HEK293 (cell line): ENCODE measurements at regions not wholly inside any gene's neighbourhood (a gene's known extent, or its start where the extent isn't known, plus 50 kb on each side); places are given as distances from the start of the nearest gene placed in this dataset.

ENCODE experiments used
- CTCF ChIA-PET: fragments of 350-600 bp; formaldehyde crosslinking; extraction: SDS; loops from one replicate; lab custom pipeline; 2021; ENCODE audit warnings: antibody characterized with exemption; lab: Yijun Ruan, JAX
- POLR2A ChIA-PET: fragments of 300-600 bp; formaldehyde crosslinking; extraction: SDS; loops from one replicate; lab custom pipeline; 2020; ENCODE audit warnings: antibody characterized with exemption, inconsistent platforms; lab: Yijun Ruan, JAX
- H3K27ac ChIP-seq: fragments of 200-500 bp; sonication (Bioruptor generic); 2 replicates; pipeline ENCODE4 v1.5.1; 2014; ENCODE audit warnings: low read depth, low read length, control low read depth, inconsistent platforms; ENCODE audit errors: extremely low read depth
- H3K36me3 ChIP-seq, 2 experiments: fragments of 200-500 bp in 1 of 2; sonication (Bioruptor generic) in 1 of 2; 1 replicate in 1 of 2; 2 replicates in 1 of 2; pipeline ENCODE4 v1.5.1; 2014 to 2017; ENCODE audit warnings: inconsistent platforms in 2 of 2, low read length in 2 of 2; ENCODE audit not compliant: control insufficient read depth in 2 of 2, insufficient read depth in 1 of 2
- H3K4me1 ChIP-seq: fragments of 200-500 bp; sonication (Bioruptor generic); 2 replicates; pipeline ENCODE4 v1.5.1; 2014; ENCODE audit warnings: mild to moderate bottlenecking, low read length, inconsistent platforms; ENCODE audit not compliant: control insufficient read depth, insufficient read depth
- H3K4me3 ChIP-seq: 2 replicates; pipeline ENCODE4 v1.5.1; 2011; ENCODE audit warnings: low read depth, mild to moderate bottlenecking, control low read depth, low read length, moderate library complexity
- H3K9me3 ChIP-seq: fragments of 200-500 bp; sonication (Bioruptor generic); 2 replicates; pipeline ENCODE4 v1.5.1; 2014; ENCODE audit warnings: low read depth, low read length, inconsistent platforms; ENCODE audit not compliant: control insufficient read depth, insufficient read depth
- BCL6B ChIP-seq: fragments of 450-650 bp; formaldehyde crosslinking; IDR thresholded peaks from 2 replicates; pipeline ENCODE4 v1.5.1; 2017; ENCODE audit warnings: missing biosample characterization, missing genetic modification characterization
- HOXC10 ChIP-seq: sonication (generic); formaldehyde crosslinking; IDR thresholded peaks from 2 replicates; pipeline ENCODE4 v1.8.1; 2023; ENCODE audit warnings: mild to moderate bottlenecking, missing genetic modification reagents
- KLF8 ChIP-seq: fragments of 450-650 bp; formaldehyde crosslinking; IDR thresholded peaks from 2 replicates; pipeline ENCODE4 v1.5.1; 2016; ENCODE audit warnings: missing biosample characterization, missing genetic modification characterization
- PRDM6 ChIP-seq: fragments of 450-650 bp; formaldehyde crosslinking; IDR thresholded peaks from 2 replicates; pipeline ENCODE4 v1.5.1; 2017; ENCODE audit warnings: missing biosample characterization, missing genetic modification characterization
- ZFP37 ChIP-seq: fragments of 450-650 bp; formaldehyde crosslinking; IDR thresholded peaks from 2 replicates; pipeline ENCODE4 v1.5.1; 2016; ENCODE audit warnings: missing biosample characterization, missing genetic modification characterization
- ZFP41 ChIP-seq: fragments of 450-650 bp; formaldehyde crosslinking; IDR thresholded peaks from 2 replicates; pipeline ENCODE4 v1.5.1; 2016; ENCODE audit warnings: missing biosample characterization, missing genetic modification characterization, borderline replicate concordance
- ZFP69B ChIP-seq: fragments of 450-650 bp; formaldehyde crosslinking; IDR thresholded peaks from 2 replicates; pipeline ENCODE4 v1.5.1; 2016; ENCODE audit warnings: missing biosample characterization, missing genetic modification characterization
- ZNF184 ChIP-seq: fragments of 450-650 bp; IDR thresholded peaks from 2 replicates; pipeline ENCODE4 v1.5.1; 2018; ENCODE audit warnings: missing biosample characterization, mild to moderate bottlenecking, missing genetic modification characterization
- ZNF302 ChIP-seq: fragments of 450-650 bp; formaldehyde crosslinking; IDR thresholded peaks from 2 replicates; pipeline ENCODE4 v1.5.1; 2016; ENCODE audit warnings: missing biosample characterization, missing genetic modification characterization, low read depth
- ZNF398 ChIP-seq: fragments of 450-650 bp; formaldehyde crosslinking; IDR thresholded peaks from 2 replicates; pipeline ENCODE4 v1.5.1; 2017; ENCODE audit warnings: missing biosample characterization, missing genetic modification characterization
- ZNF548 ChIP-seq: fragments of 450-650 bp; formaldehyde crosslinking; IDR thresholded peaks from 2 replicates; pipeline ENCODE4 v1.5.1; 2016; ENCODE audit warnings: missing biosample characterization, missing genetic modification characterization
- ZNF585B ChIP-seq: fragments of 450-650 bp; formaldehyde crosslinking; IDR thresholded peaks from 2 replicates; pipeline ENCODE4 v1.5.1; 2016; ENCODE audit warnings: missing biosample characterization, missing genetic modification characterization
- ZNF677 ChIP-seq: fragments of 450-650 bp; IDR thresholded peaks from 2 replicates; pipeline ENCODE4 v1.5.0; 2018; ENCODE audit warnings: missing biosample characterization, mild to moderate bottlenecking, missing genetic modification characterization, moderate library complexity
- ZNF792 ChIP-seq: fragments of 450-650 bp; formaldehyde crosslinking; IDR thresholded peaks from 2 replicates; pipeline ENCODE4 v1.5.1; 2016; ENCODE audit warnings: missing biosample characterization, missing genetic modification characterization
- TF ChIP-seq, protein P1 (sequence below): fragments of 450-650 bp; formaldehyde crosslinking; IDR thresholded peaks from 2 replicates; pipeline ENCODE4 v1.5.1; 2016; ENCODE audit warnings: missing biosample characterization, missing genetic modification characterization

- no peak overlapping the region for H3K27ac ChIP-seq
- no peaks in the 10 kb centered on the region for H3K9me3 ChIP-seq
- CTCF ChIA-PET, result interaction anchor here (0.6 to 0.7 kb wide), 3 partner anchors 241 to 1400 kb away, joined by 3 to 4 read pairs (median 3); no protein-coding TSS in a partner anchor
- H3K36me3 ChIP-seq, result no peaks in the 10 kb centered on the region
- 0 out of 2 replicates have a peak, but pooled peaks cover 4% of the 10 kb centered on the region for H3K4me1 ChIP-seq
- no peak for TF ChIP-seq ZFP37 (tag by site-specific recombination)
- no peak for TF ChIP-seq ZNF585B (tag by site-specific recombination)
- POLR2A ChIA-PET, result no interaction called here
- no peak overlapping the region for H3K4me3 ChIP-seq
Observed at GRCh38 chr3:157858821-157859220, 247.4 kb downstream of the SHOX2 start.

DNA sequence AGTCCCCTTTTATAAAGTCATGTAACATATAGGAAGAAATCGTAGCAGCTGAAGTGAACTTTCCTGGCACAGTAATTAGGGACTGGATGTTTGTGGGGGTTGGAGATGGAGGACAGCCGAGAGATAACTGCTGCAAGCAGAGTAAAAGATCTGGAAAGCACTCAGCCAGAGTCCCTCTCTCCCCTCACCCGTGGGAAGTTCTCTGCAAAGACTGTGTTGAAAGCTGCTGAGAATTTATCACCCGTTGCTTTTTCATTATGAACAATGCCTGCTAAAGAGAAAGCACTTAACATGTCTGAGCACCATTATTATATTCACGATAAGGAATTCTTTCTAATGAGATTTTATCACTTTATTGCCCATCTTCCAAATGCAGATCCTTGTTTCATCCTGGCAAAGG, 248.8 kb downstream of the SHOX2 start:
- POLR2A ChIA-PET, result no interaction called here
- Histone ChIP-seq H3K36me3 (no peaks in the 10 kb centered on the region), H3K27ac (no peak overlapping the region), H3K4me3 (no peak overlapping the region), H3K4me1 (0 out of 2 replicates have a peak, but pooled peaks cover 4% of the 10 kb centered on the region), H3K9me3 (no peaks in the 10 kb centered on the region)
- CTCF ChIA-PET, result interaction anchor here (0.5 kb wide), 1 partner anchor 73 kb away, joined by 3 read pairs; no protein-coding TSS in a partner anchor
- TF ChIP-seq ZNF398 (tag by site-specific recombination) (no peak), ZNF548 (tag by site-specific recombination) (no peak), ZNF792 (no peak), ZFP41 (tag by site-specific recombination) (no peak), KLF8 (tag by site-specific recombination) (no peak), ZNF677 (tag by site-specific recombination) (no peak), PRDM6 (tag by site-specific recombination) (no peak), HOXC10 (no peak), BCL6B (no peak), ZNF302 (tag by site-specific recombination) (no peak), ZFP69B (tag by site-specific recombination) (no peak), ZNF184 (tag by site-specific recombination) (no peak)
- TF ChIP-seq, protein P1, sequence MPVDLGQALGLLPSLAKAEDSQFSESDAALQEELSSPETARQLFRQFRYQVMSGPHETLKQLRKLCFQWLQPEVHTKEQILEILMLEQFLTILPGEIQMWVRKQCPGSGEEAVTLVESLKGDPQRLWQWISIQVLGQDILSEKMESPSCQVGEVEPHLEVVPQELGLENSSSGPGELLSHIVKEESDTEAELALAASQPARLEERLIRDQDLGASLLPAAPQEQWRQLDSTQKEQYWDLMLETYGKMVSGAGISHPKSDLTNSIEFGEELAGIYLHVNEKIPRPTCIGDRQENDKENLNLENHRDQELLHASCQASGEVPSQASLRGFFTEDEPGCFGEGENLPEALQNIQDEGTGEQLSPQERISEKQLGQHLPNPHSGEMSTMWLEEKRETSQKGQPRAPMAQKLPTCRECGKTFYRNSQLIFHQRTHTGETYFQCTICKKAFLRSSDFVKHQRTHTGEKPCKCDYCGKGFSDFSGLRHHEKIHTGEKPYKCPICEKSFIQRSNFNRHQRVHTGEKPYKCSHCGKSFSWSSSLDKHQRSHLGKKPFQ (tag by site-specific recombination), result no peak
